GM20000 (cell line): ENCODE measurements at regions not wholly inside any gene's neighbourhood (a gene's known extent, or its start where the extent isn't known, plus 50 kb on each side); places are given as distances from the start of the nearest gene placed in this dataset.

ENCODE experiments used
- DNase-seq: peaks from one replicate; pipeline ENCODE4 v3.0.0; 2012; ENCODE audit warnings: low spot score
- CTCF ChIP-seq: IDR thresholded peaks from 2 replicates; pipeline ENCODE4 v1.5.1; 2012; ENCODE audit warnings: mild to moderate bottlenecking, control low read depth; ENCODE audit errors: extremely low read depth, missing control alignments

GRCh38 chr4:136920092-136920881 lies 612.0 kb downstream of the PCDH18 start:
- TF ChIP-seq CTCF: no peak
- no peak for DNase-seq

- DNase-seq: no peak
- TF ChIP-seq CTCF: no peak
These were observed 613.5 kb downstream of the PCDH18 start for GRCh38 chr4:136918772-136919171.

GRCh38 chr4:136917312-136918110 lies 614.8 kb downstream of the PCDH18 start:
- no peak for TF ChIP-seq CTCF
- no peak for DNase-seq

DNA sequence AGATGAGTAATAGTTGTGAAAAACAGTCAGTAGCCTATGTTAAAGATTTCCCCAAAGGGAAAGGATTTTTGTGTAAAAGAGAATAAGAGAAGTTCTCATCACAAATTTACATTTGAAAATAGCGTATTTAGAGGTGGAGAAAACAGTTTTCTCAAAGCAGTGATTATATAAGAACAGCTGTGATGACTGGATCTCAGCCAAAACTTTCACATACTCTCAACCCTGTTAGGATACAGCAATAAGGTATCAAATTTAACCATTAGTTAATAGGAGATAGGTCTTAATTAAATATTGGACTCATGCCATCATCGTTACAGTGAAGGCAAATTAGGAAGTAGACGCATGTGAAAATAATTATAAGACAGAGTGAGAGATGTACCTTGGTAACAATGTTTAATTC lies 622.7 kb downstream of the PCDH18 start:
- DNase-seq: no peak
- no peak for TF ChIP-seq CTCF

DNA sequence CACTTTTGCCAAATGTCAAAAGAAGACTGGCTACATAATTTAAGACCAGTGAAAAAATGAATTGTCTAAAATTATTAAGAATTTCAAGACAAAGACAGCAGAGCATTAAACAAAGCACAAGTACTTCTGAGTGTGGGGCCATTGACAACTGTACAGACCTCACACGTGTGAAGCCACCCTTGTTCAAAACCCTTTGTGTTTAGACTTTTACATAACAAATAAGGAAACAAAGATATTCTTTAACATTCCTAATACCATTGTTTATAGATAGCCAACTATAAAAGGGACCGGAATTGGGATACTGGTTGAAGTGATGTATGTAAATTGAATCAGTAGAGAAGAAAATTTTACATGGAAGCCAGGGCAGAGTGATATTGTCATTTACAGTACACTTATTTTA lies 624.2 kb downstream of the PCDH18 start:
- no peak for TF ChIP-seq CTCF
- no peak for DNase-seq

DNA sequence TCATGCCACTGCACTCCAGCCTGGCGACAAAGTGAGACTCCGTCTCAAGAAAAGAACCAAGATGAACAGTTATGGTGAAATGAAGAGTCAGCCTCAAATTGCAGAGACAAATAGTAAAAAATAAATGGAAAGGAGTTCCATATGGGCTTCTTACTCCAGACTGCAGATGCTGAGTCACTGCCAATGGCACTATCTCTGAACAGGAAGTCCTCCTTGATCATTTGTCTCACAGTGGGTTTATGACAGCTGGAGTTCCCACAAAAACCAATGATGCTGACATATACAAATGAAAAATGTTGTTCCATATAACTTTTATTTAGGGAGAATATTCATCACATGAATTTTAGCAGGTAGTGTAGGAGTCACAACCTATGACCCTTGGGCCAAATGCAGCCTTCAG lies 631.6 kb downstream of the PCDH18 start:
- DNase-seq: no peak
- no peak for TF ChIP-seq CTCF

DNA sequence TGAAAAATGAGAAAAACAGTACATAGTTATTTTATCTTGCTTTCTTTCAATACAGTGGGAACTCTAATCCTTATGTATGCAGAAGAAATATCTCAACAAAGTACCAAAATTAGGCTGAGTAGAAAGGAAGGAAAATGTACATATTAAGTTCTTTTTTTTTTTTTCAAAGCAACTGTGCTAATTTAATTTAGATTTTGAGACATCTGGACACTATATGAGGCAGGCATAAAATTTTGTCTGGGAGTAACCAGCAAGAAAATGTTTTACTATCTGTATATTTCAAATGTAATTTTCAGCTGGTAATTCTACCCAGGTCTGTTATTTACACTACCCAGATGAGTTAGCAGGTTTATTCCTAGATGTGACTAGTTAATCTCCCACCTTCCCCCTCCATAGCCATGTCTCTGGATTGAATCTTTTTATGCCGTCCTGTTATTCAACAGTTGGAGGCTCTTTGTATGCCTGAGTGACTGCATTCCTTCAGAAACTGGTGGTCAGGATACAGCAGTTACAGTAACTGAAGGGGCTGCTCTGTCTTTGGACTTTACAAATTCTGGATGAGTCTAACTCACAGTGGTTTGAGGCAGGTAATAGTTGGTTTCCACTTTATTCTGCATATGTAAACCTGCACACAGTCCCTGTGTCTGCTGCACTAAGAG lies 633.6 kb downstream of the PCDH18 start:
- DNase-seq: no peak
- no peak for TF ChIP-seq CTCF
